GM23338 (cell line): ENCODE measurements at regions not wholly inside any gene's neighbourhood (a gene's known extent, or its start where the extent isn't known, plus 50 kb on each side); places are given as distances from the start of the nearest gene placed in this dataset.

Source experiments
- ATAC-seq: fragments of 200-7000 bp; cut with Tn5 transposase; 3 replicates; pipeline ENCODE4 v1.9.1; 2020
- DNase-seq: peaks from one replicate; pipeline ENCODE4 v3.0.0-alpha.2; 2015; ENCODE audit warnings: low spot score
- H2AFZ ChIP-seq: fragments of 200-600 bp; sonication (generic); 2 replicates; pipeline ENCODE4 v1.8.0; 2016; ENCODE audit warnings: antibody characterized with exemption, mild to moderate bottlenecking, moderate library complexity
- H3F3A ChIP-seq: fragments of 200-600 bp; sonication (generic); replicated peaks from 2 replicates; pipeline ENCODE4 v1.8.0; 2017; ENCODE audit warnings: antibody characterized with exemption, mixed run types, low read depth
- H3K27ac ChIP-seq: fragments of 200-600 bp; sonication (generic); 2 replicates; pipeline ENCODE4 v1.6.1; 2016; ENCODE audit warnings: low read depth
- H3K27me3 ChIP-seq: fragments of 200-600 bp; sonication (generic); 2 replicates; pipeline ENCODE4 v1.8.0; 2016; ENCODE audit warnings: mild to moderate bottlenecking, mixed run types, moderate library complexity; ENCODE audit not compliant: insufficient read depth
- H3K36me3 ChIP-seq: fragments of 200-600 bp; sonication (generic); 2 replicates; pipeline ENCODE4 v1.8.0; 2016; ENCODE audit warnings: mild to moderate bottlenecking; ENCODE audit not compliant: insufficient read depth
- H3K4me1 ChIP-seq: fragments of 200-600 bp; sonication (generic); 2 replicates; pipeline ENCODE4 v1.8.0; 2016; ENCODE audit warnings: mild to moderate bottlenecking, moderate library complexity; ENCODE audit not compliant: insufficient read depth
- H3K4me2 ChIP-seq: fragments of 200-600 bp; sonication (generic); 2 replicates; pipeline ENCODE4 v1.7.1; 2017; ENCODE audit warnings: mixed run types
- H3K4me3 ChIP-seq: fragments of 200-600 bp; sonication (generic); 2 replicates; pipeline ENCODE4 v1.6.1; 2016; ENCODE audit warnings: mixed run types
- H3K79me2 ChIP-seq: fragments of 200-600 bp; sonication (generic); replicated peaks from 2 replicates; pipeline ENCODE4 v1.8.0; 2017; ENCODE audit warnings: mild to moderate bottlenecking; ENCODE audit not compliant: insufficient read depth
- H3K9me2 ChIP-seq: fragments of 200-600 bp; sonication (generic); 2 replicates; pipeline ENCODE4 v1.8.0; 2017; ENCODE audit not compliant: insufficient read depth
- H4K20me1 ChIP-seq: fragments of 200-600 bp; sonication (generic); replicated peaks from 2 replicates; pipeline ENCODE4 v1.8.0; 2017; ENCODE audit warnings: mild to moderate bottlenecking; ENCODE audit not compliant: insufficient read depth
- H3K27ac Mint-ChIP-seq: 2 replicates; pipeline ENCODE4 v1.8.0; 2020; ENCODE audit warnings: inconsistent platforms, mild to moderate bottlenecking, moderate library complexity, mixed read lengths
- H3K27me3 Mint-ChIP-seq: 3 replicates; pipeline ENCODE4 v1.8.0; 2022; ENCODE audit warnings: low read depth, mild to moderate bottlenecking, moderate library complexity, mixed read lengths, inconsistent platforms; ENCODE audit not compliant: insufficient read depth, poor library complexity
- H3K36me3 Mint-ChIP-seq: 3 replicates; pipeline ENCODE4 v1.8.0; 2021; ENCODE audit warnings: low read depth, mild to moderate bottlenecking, inconsistent platforms, moderate library complexity, mixed read lengths
- H3K4me1 Mint-ChIP-seq: 3 replicates; pipeline ENCODE4 v1.8.0; 2020; ENCODE audit warnings: mild to moderate bottlenecking, inconsistent platforms, mixed read lengths
- H3K4me3 Mint-ChIP-seq: 3 replicates; pipeline ENCODE4 v1.8.0; 2021; ENCODE audit warnings: moderate library complexity, mild to moderate bottlenecking, inconsistent platforms, mixed read lengths
- H3K9me3 Mint-ChIP-seq: 3 replicates; pipeline ENCODE4 v1.8.0; 2020; ENCODE audit warnings: moderate library complexity, mild to moderate bottlenecking, inconsistent platforms, mixed read lengths
- CREB1 ChIP-seq: fragments of 250-450 bp; sonication (Bioruptor Pico); IDR thresholded peaks from 2 replicates; pipeline ENCODE4 v1.5.0; 2020; ENCODE audit warnings: low read depth, mild to moderate bottlenecking, moderate library complexity
- CTCF ChIP-seq, 2 experiments: fragments of 200-600 bp in 1 of 2; sonication (generic) in 1 of 2; conservative IDR thresholded peaks; 2 replicates each; pipeline versions ENCODE4 v1.5.1 to v1.6.1; 2016 to 2017; ENCODE audit warnings: antibody characterized with exemption in 2 of 2, low read depth in 2 of 2, mild to moderate bottlenecking in 2 of 2, moderate library complexity in 1 of 2
- EZH2phosphoT487 ChIP-seq: fragments of 200-600 bp; sonication (generic); IDR thresholded peaks from one replicate; pipeline ENCODE4 v1.8.1; 2018; ENCODE audit warnings: antibody characterized with exemption; ENCODE audit not compliant: unreplicated experiment
- JUNB ChIP-seq: IDR thresholded peaks from one replicate; pipeline ENCODE4 v1.6.1; 2016; ENCODE audit warnings: antibody characterized with exemption; ENCODE audit not compliant: unreplicated experiment
- NANOG ChIP-seq: IDR thresholded peaks from 2 replicates; pipeline ENCODE4 v1.6.1; 2016; ENCODE audit warnings: antibody characterized with exemption, borderline replicate concordance
- POLR2AphosphoS5 ChIP-seq: IDR thresholded peaks from 2 replicates; pipeline ENCODE4 v1.6.1; 2016; ENCODE audit warnings: antibody characterized with exemption, low read depth
- REST ChIP-seq: IDR thresholded peaks from one replicate; pipeline ENCODE4 v1.6.1; 2018; ENCODE audit warnings: antibody characterized with exemption; ENCODE audit not compliant: unreplicated experiment
- STAT1 ChIP-seq: IDR thresholded peaks from one replicate; pipeline ENCODE4 v1.6.1; 2016; ENCODE audit warnings: antibody characterized with exemption; ENCODE audit not compliant: unreplicated experiment
- ZNF114 ChIP-seq: fragments of 250-450 bp; sonication (Bioruptor Pico); IDR thresholded peaks from 2 replicates; pipeline ENCODE4 v1.5.0; 2020; ENCODE audit warnings: mild to moderate bottlenecking, moderate library complexity
- ZNF331 ChIP-seq: fragments of 250-450 bp; sonication (Bioruptor Pico); IDR thresholded peaks from 2 replicates; pipeline ENCODE4 v1.5.0; 2020; ENCODE audit warnings: low read depth, mild to moderate bottlenecking, moderate library complexity
- ZNF462 ChIP-seq: fragments of 250-450 bp; sonication (Bioruptor Pico); IDR thresholded peaks from 2 replicates; pipeline ENCODE4 v1.5.0; 2020; ENCODE audit warnings: mild to moderate bottlenecking, moderate library complexity

GRCh38 chr13:85887406-85887805, 88.2 kb upstream of the SLITRK6 start:
- Mint-ChIP-seq H3K27me3 (no peaks in the 10 kb centered on the region), H3K27ac (no peak overlapping the region), H3K4me1 (no peaks in the 10 kb centered on the region), H3K4me3 (no peak overlapping the region), H3K9me3 (no peaks in the 10 kb centered on the region), H3K36me3 (no peaks in the 10 kb centered on the region)
- Histone ChIP-seq H3K9me2 (no peaks in the 10 kb centered on the region), H3K27me3 (no peaks in the 10 kb centered on the region), H3K4me1 (no peaks in the 10 kb centered on the region), H3F3A (no peaks in the 10 kb centered on the region), H3K27ac (no peak overlapping the region), H3K79me2 (no peaks in the 10 kb centered on the region), H3K4me2 (no peak overlapping the region), H2AFZ (no peak overlapping the region), H3K36me3 (no peaks in the 10 kb centered on the region), H4K20me1 (no peaks in the 10 kb centered on the region), H3K4me3 (no peak overlapping the region)
- TF ChIP-seq CREB1 = no peak
- no peak for TF ChIP-seq JUNB
- no peak for TF ChIP-seq REST
- no peak for TF ChIP-seq ZNF114 (CRISPR knock-in tag)
- TF ChIP-seq NANOG = no peak
- no peak for TF ChIP-seq CTCF (conservative IDR thresholded peaks at IDR 0.05; ENCODE audit: low read depth in 2 of 2)
- no peak for DNase-seq
- no peak for ATAC-seq

- DNase-seq (no peak), ATAC-seq (no peak)
- H3K79me2 ChIP-seq = no peaks in the 10 kb centered on the region
- no peaks in the 10 kb centered on the region for H3K36me3 Mint-ChIP-seq
- H3K27me3 ChIP-seq = no peaks in the 10 kb centered on the region
- H3K4me1 Mint-ChIP-seq = no peaks in the 10 kb centered on the region
- H3K9me3 Mint-ChIP-seq = no peaks in the 10 kb centered on the region
- no peaks in the 10 kb centered on the region for H3K36me3 ChIP-seq
- no peak overlapping the region for H3K27ac ChIP-seq
- H2AFZ ChIP-seq = no peak overlapping the region
- no peaks in the 10 kb centered on the region for H4K20me1 ChIP-seq
- H3F3A ChIP-seq = no peaks in the 10 kb centered on the region
- no peaks in the 10 kb centered on the region for H3K9me2 ChIP-seq
- H3K27ac Mint-ChIP-seq = no peak overlapping the region
- no peak overlapping the region for H3K4me2 ChIP-seq
- H3K4me3 Mint-ChIP-seq = no peak overlapping the region
- H3K4me1 ChIP-seq = no peaks in the 10 kb centered on the region
- no peaks in the 10 kb centered on the region for H3K27me3 Mint-ChIP-seq
- no peak overlapping the region for H3K4me3 ChIP-seq
- TF ChIP-seq POLR2AphosphoS5 = no peak
- no peak for TF ChIP-seq EZH2phosphoT487
- no peak for TF ChIP-seq ZNF331 (CRISPR knock-in tag)
- no peak for TF ChIP-seq STAT1
- TF ChIP-seq ZNF114 (CRISPR knock-in tag) = no peak
- TF ChIP-seq ZNF462 = no peak
Observed at GRCh38 chr13:85879014-85879413, 79.8 kb upstream of the SLITRK6 start.
